ENCODE measurements at regions not wholly inside any gene's neighbourhood (a gene's known extent, or its start where the extent isn't known, plus 50 kb on each side); places are given as distances from the start of the nearest gene placed in this dataset.

- no peaks in the 10 kb centered on the region for H3K36me3 Mint-ChIP-seq (ENCODE audit: unreplicated experiment)
- H3K27me3 Mint-ChIP-seq (ENCODE audit: unreplicated experiment): peaks cover 2% of the 10 kb centered on the region
- no peak for TF ChIP-seq CTCF (IDR thresholded peaks at IDR 0.05; ENCODE audit: partially characterized antibody, unreplicated experiment)
- DNase-seq: no peak
- H3K4me3 Mint-ChIP-seq (ENCODE audit: unreplicated experiment): no peak overlapping the region
- no peak overlapping the region for H3K27ac Mint-ChIP-seq (ENCODE audit: unreplicated experiment)
- H3K9me3 Mint-ChIP-seq (ENCODE audit: unreplicated experiment): no peaks in the 10 kb centered on the region
- H3K4me1 Mint-ChIP-seq (ENCODE audit: low read depth, unreplicated experiment): peaks cover 3% of the 10 kb centered on the region
Measured at GRCh38 chr10:53697038-53697437, 924.5 kb upstream of the MBL2 start.

- peaks cover 2% of the 10 kb centered on the region for H3K27me3 Mint-ChIP-seq (ENCODE audit: unreplicated experiment)
- no peaks in the 10 kb centered on the region for H3K36me3 Mint-ChIP-seq (ENCODE audit: unreplicated experiment)
- no peak for TF ChIP-seq CTCF (IDR thresholded peaks at IDR 0.05; ENCODE audit: partially characterized antibody, unreplicated experiment)
- peaks cover 14% of the 10 kb centered on the region for H3K4me1 Mint-ChIP-seq (ENCODE audit: low read depth, unreplicated experiment)
- H3K4me3 Mint-ChIP-seq (ENCODE audit: unreplicated experiment): no peak overlapping the region
- DNase-seq: no peak
- H3K27ac Mint-ChIP-seq (ENCODE audit: unreplicated experiment): peak overlapping the region; percentile 63
- H3K9me3 Mint-ChIP-seq (ENCODE audit: unreplicated experiment): peaks cover 4% of the 10 kb centered on the region
Measured at GRCh38 chr10:53690524-53691240, 918.1 kb upstream of the MBL2 start.

GRCh38 chr10:53687800-53688199 lies 915.2 kb upstream of the MBL2 start:
- Mint-ChIP-seq H3K36me3 (ENCODE audit: unreplicated experiment) (no peaks in the 10 kb centered on the region), H3K4me1 (ENCODE audit: low read depth, unreplicated experiment) (peaks cover 14% of the 10 kb centered on the region), H3K27ac (ENCODE audit: unreplicated experiment) (no peak overlapping the region), H3K9me3 (ENCODE audit: unreplicated experiment) (peaks cover 4% of the 10 kb centered on the region), H3K27me3 (ENCODE audit: unreplicated experiment) (no peaks in the 10 kb centered on the region), H3K4me3 (ENCODE audit: unreplicated experiment) (no peak overlapping the region)
- TF ChIP-seq CTCF (IDR thresholded peaks at IDR 0.05; ENCODE audit: partially characterized antibody, unreplicated experiment): no peak
- DNase-seq: no peak

- Mint-ChIP-seq H3K27me3 (ENCODE audit: unreplicated experiment) (no peaks in the 10 kb centered on the region), H3K36me3 (ENCODE audit: unreplicated experiment) (no peaks in the 10 kb centered on the region), H3K27ac (ENCODE audit: unreplicated experiment) (no peak overlapping the region), H3K4me3 (ENCODE audit: unreplicated experiment) (no peak overlapping the region), H3K9me3 (ENCODE audit: unreplicated experiment) (no peaks in the 10 kb centered on the region), H3K4me1 (ENCODE audit: low read depth, unreplicated experiment) (no peaks in the 10 kb centered on the region)
- TF ChIP-seq CTCF (IDR thresholded peaks at IDR 0.05; ENCODE audit: partially characterized antibody, unreplicated experiment): no peak
- DNase-seq: no peak
Measured at GRCh38 chr10:53682885-53683284, 910.3 kb upstream of the MBL2 start.

- H3K27ac Mint-ChIP-seq (ENCODE audit: unreplicated experiment): no peak overlapping the region
- H3K4me1 Mint-ChIP-seq (ENCODE audit: low read depth, unreplicated experiment): no peaks in the 10 kb centered on the region
- no peak overlapping the region for H3K4me3 Mint-ChIP-seq (ENCODE audit: unreplicated experiment)
- no peaks in the 10 kb centered on the region for H3K27me3 Mint-ChIP-seq (ENCODE audit: unreplicated experiment)
- H3K9me3 Mint-ChIP-seq (ENCODE audit: unreplicated experiment): no peaks in the 10 kb centered on the region
- DNase-seq: no peak
- no peaks in the 10 kb centered on the region for H3K36me3 Mint-ChIP-seq (ENCODE audit: unreplicated experiment)
- TF ChIP-seq CTCF (IDR thresholded peaks at IDR 0.05; ENCODE audit: partially characterized antibody, unreplicated experiment): no peak
Measured at GRCh38 chr10:53682458-53682857, 909.9 kb upstream of the MBL2 start.
